ENCODE measurements at regions not wholly inside any gene's neighbourhood (a gene's known extent, or its start where the extent isn't known, plus 50 kb on each side); places are given as distances from the start of the nearest gene placed in this dataset.
"Not testable (repeated sequence)": the region's sequence is repeated elsewhere in the genome, so short reads cannot be mapped to it uniquely, and the experiment has no call there.

DNA sequence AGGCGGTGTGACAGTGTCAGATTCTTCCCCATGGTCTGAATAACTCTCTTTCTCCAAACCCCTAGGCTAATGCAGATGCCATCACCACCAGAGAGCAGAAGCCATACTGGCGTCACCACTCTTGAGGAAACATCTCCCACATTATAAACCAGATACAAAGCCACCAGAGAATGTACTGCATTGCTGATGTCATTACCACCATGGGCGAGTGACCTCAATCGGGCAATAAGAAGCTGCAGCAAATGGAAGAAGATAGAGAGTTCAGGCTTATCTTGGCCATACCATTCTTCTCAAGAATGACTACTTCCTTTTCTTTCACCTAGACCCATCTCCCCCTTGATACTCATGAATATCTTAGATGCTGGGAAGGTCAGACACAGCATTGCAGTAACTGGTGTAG lies 1157.2 kb downstream of the TMEM121 start:
- 50 to 69% methylated on average over 1 to 2 of the region's 4 CpGs for WGBS, 2 experiments (ENCODE audit: insufficient coverage in 2 of 2)
- no peak overlapping the region for H3K4me3 ChIP-seq (ENCODE audit: extremely low read depth, insufficient read depth, low read length, poor library complexity, severe bottlenecking)
- H3K9me3 ChIP-seq (ENCODE audit: control insufficient read depth, low read length), result peaks cover 78% of the 10 kb centered on the region

DNA sequence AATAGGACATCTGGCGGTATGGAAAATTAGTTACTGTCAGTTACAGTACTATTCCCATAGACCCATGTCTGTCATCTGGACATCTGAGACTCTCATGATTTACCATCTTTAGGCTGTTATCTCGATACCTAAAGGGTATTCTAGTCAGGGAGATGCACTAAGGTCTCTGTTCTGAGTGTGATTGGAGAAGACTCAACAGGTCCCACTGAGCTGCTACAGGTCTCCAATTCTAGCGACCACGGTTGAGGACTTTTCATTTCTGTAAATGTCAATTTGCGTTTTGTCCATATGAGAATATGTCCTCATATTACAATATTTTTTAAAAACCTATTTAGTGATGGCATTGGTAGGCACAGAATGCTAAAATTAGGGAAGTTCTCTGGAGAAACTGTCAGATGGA lies 1160.2 kb downstream of the TMEM121 start:
- no peaks in the 10 kb centered on the region for H3K4me1 ChIP-seq (ENCODE audit: control insufficient read depth, insufficient read depth, low read length, poor library complexity, severe bottlenecking)
- H3K4me3 ChIP-seq (ENCODE audit: extremely low read depth, insufficient read depth, low read length, poor library complexity, severe bottlenecking), result no peak overlapping the region
- H3K9me3 ChIP-seq (ENCODE audit: control insufficient read depth, low read length), result peaks cover 71% of the 10 kb centered on the region
- H3K27ac ChIP-seq (ENCODE audit: low read depth, low read length, severe bottlenecking), result no peak overlapping the region
- H3K36me3 ChIP-seq (ENCODE audit: control insufficient read depth, insufficient read depth, low read length), result no peaks in the 10 kb centered on the region
- 86% methylated on average over 1 of the region's 5 CpGs; no CpG with 5 or more reads in 1 of the 2 experiments for WGBS, 2 experiments (ENCODE audit: insufficient coverage in 2 of 2)

More for the DNA sequence above, 1157.2 kb downstream of the TMEM121 start:
- Histone ChIP-seq H3K27ac (ENCODE audit: low read depth, low read length, severe bottlenecking) (no peak overlapping the region), H3K36me3 (ENCODE audit: control insufficient read depth, insufficient read depth, low read length) (no peaks in the 10 kb centered on the region), H3K4me1 (ENCODE audit: control insufficient read depth, insufficient read depth, low read length, poor library complexity, severe bottlenecking) (no peaks in the 10 kb centered on the region)

DNA sequence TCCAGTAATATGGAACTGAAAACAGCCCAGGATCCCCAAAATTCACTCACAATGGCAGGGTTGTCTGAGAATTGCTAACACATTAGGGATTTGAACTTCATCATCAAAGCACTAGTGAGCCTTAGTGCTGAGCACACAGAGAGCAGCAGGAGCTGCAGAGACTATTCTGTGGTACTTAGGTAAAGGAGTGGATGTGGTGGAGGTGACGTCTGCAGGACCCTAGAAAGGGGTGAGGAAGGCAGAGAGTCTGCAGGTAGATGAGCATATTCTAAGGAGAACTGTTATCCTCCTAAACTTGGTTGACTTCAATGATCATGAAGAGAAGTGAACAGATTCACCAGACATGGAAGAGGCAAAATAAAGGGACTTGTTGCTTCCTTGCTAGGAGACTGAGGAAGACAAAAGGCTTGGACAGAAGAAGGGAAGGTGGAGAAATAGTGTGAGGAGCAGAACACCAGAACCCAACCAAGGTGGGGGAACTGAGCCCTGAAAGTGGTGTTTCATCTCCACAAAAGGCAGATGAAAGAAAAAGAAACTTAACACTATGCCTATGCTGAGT lies 1164.0 kb downstream of the TMEM121 start:
- WGBS, 2 experiments (ENCODE audit: insufficient coverage in 2 of 2), result 50% methylated on average over 1 of the region's 1 CpG; no CpG with 5 or more reads in 1 of the 2 experiments
- Histone ChIP-seq H3K9me3 (ENCODE audit: control insufficient read depth, low read length) (peaks cover 48% of the 10 kb centered on the region), H3K27ac (ENCODE audit: low read depth, low read length, severe bottlenecking) (no peak overlapping the region), H3K4me1 (ENCODE audit: control insufficient read depth, insufficient read depth, low read length, poor library complexity, severe bottlenecking) (no peaks in the 10 kb centered on the region), H3K4me3 (ENCODE audit: extremely low read depth, insufficient read depth, low read length, poor library complexity, severe bottlenecking) (no peak overlapping the region), H3K36me3 (ENCODE audit: control insufficient read depth, insufficient read depth, low read length) (no peaks in the 10 kb centered on the region)

DNA sequence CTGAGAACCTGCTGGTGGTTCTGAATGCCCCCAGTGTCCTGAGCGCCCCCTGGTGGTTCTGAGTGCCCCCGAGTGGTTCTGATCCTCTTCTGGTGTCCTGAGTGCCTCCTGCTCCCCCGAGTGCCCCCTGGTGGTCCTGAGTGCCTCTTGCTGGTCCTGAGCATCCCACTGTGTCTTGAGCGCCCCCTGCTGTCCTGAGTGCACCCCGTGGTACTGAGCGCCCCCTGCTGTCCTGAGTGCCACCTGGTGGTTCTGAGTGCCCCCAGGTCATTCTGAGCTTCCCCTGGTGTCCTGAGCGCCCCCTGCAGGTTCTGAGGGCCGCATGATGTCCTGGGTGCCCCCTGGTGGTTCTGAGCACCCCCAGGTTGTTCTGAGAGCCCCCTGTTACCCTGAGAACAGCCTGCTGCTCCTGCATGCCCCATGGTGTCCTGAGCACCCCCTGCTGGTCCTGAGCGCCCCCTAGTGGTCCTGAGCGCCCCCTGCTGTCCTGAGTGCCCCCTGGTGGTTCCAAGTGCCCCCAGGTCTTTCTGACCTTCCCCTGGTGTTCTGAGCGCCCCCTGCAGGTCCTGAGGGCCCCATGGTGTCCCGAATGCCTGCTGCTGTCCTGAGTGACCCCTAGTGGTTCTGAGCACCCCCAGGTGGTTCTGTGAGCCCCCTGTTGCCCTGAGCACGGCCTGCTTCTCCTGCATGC lies 1165.4 kb downstream of the TMEM121 start:
- 44 to 67% methylated on average over 9 to 11 of the region's 13 CpGs for WGBS, 2 experiments (ENCODE audit: insufficient coverage in 2 of 2)
- H3K4me3 ChIP-seq (ENCODE audit: extremely low read depth, insufficient read depth, low read length, poor library complexity, severe bottlenecking), result no peak overlapping the region
- H3K9me3 ChIP-seq (ENCODE audit: control insufficient read depth, low read length), result peaks cover 35% of the 10 kb centered on the region

DNA sequence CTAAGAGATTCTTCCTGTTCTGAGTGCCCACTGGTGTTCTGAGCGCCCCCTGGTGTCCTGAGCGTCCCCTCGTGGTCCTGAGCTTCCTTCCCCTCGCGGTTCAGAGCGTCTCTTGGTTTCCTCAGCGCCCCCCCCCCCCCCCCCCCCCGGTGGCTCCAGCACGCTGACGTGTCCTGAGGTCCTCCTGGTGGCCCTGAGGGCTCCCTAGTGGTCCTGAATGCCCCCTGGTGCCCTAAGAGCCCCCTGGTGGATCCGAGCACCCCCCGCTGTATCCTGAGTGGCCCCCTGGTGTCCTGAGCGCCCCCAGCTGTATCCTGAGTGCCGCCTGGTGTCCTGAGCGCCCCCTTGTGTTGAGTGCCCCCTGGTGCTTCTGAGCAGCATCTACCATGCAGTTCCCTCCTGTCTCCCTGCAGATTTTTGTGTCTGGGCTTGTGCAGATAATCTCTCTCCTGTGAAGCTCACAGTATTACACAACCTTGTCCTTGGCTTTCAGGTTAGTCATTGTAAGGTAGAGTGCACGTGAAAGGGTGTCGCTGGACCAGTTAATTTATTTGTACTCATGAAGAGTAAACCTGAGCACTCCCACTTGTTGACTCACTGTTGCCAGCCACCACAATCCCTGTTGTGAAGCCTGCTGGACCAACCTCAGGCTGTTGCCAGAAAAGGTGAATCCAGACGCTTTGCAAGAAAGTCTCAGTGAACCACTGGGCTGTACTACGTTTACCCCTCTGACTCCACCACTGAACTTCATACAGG lies 1168.4 kb downstream of the TMEM121 start:
- Histone ChIP-seq H3K4me3 (ENCODE audit: extremely low read depth, insufficient read depth, low read length, poor library complexity, severe bottlenecking) (no peak overlapping the region), H3K36me3 (ENCODE audit: control insufficient read depth, insufficient read depth, low read length) (no peaks in the 10 kb centered on the region), H3K4me1 (ENCODE audit: control insufficient read depth, insufficient read depth, low read length, poor library complexity, severe bottlenecking) (no peaks in the 10 kb centered on the region), H3K27ac (ENCODE audit: low read depth, low read length, severe bottlenecking) (no peak overlapping the region), H3K9me3 (ENCODE audit: control insufficient read depth, low read length) (peaks cover 25% of the 10 kb centered on the region)
- whole genome bisulfite sequencing, 2 experiments (ENCODE audit: insufficient coverage in 2 of 2), result 60 to 64% methylated on average over 2 to 3 of the region's 19 CpGs

More for the DNA sequence above, 1165.4 kb downstream of the TMEM121 start:
- H3K27ac ChIP-seq (ENCODE audit: low read depth, low read length, severe bottlenecking), result no peak overlapping the region
- no peaks in the 10 kb centered on the region for H3K36me3 ChIP-seq (ENCODE audit: control insufficient read depth, insufficient read depth, low read length)
- no peaks in the 10 kb centered on the region for H3K4me1 ChIP-seq (ENCODE audit: control insufficient read depth, insufficient read depth, low read length, poor library complexity, severe bottlenecking)

DNA sequence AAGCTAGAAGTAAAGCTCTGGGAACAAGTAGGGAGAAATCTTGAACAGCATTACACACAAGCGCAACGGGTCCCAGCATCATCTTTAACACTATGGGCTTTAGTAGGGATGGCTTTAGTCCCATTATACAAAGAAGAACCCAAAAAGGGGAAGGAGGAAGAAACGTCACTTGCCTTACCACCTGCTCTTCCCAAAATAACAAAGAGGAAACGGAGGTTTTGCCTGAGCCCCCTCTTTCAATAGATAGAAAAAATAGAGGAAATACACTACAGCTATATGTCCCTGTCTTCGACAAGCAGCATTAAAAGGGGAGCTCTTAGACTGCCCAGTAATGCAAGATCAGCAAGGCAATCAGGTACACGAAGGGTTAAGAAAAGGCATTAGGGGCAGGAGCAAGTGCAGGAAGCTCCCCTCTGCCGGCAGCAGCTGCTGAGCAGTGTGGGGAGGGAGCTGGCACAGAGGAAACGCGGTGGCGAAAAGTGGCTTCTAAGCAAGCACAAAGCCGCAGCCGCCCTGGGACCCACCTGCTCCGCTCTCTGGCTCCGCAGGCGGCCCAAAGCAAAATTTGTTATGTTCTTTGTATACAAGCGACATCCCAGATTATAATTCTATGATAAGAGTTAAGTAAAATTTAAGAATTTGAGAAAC lies 1172.4 kb downstream of the TMEM121 start:
- H3K27ac ChIP-seq (ENCODE audit: low read depth, low read length, severe bottlenecking); H3K4me1 ChIP-seq (ENCODE audit: control insufficient read depth, insufficient read depth, low read length, poor library complexity, severe bottlenecking); H3K36me3 ChIP-seq (ENCODE audit: control insufficient read depth, insufficient read depth, low read length); H3K9me3 ChIP-seq (ENCODE audit: control insufficient read depth, low read length); H3K4me3 ChIP-seq (ENCODE audit: extremely low read depth, insufficient read depth, low read length, poor library complexity, severe bottlenecking): not testable (repeated sequence)
- 91 to 100% methylated on average over 4 to 7 of the region's 16 CpGs for WGBS, 2 experiments (ENCODE audit: insufficient coverage in 2 of 2)

DNA sequence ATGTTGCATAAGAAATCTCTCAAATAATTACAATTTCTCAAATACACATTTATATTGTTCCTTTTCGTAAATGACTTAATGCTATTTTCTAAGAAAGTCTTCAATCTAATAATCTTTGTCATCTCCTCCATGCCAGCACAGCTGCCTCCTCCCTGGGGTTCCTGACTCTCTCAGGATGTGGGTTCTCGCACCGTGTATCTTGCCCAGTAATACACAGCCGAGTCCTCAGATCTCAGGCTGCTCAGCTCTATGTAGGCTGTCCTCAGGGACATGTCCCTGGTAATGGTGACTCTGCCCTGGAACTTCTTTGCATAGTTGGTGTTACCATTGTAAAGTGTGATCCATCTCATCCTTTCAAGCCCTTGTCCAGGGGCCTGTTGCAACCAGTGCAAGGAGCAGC lies 1177.3 kb downstream of the TMEM121 start:
- not testable (repeated sequence) for H3K36me3 ChIP-seq (ENCODE audit: control insufficient read depth, insufficient read depth, low read length); H3K4me1 ChIP-seq (ENCODE audit: control insufficient read depth, insufficient read depth, low read length, poor library complexity, severe bottlenecking); H3K9me3 ChIP-seq (ENCODE audit: control insufficient read depth, low read length); H3K4me3 ChIP-seq (ENCODE audit: extremely low read depth, insufficient read depth, low read length, poor library complexity, severe bottlenecking); H3K27ac ChIP-seq (ENCODE audit: low read depth, low read length, severe bottlenecking)
- WGBS, 2 experiments (ENCODE audit: insufficient coverage in 2 of 2), result no CpG with 5 or more reads among the region's 4 CpGs

DNA sequence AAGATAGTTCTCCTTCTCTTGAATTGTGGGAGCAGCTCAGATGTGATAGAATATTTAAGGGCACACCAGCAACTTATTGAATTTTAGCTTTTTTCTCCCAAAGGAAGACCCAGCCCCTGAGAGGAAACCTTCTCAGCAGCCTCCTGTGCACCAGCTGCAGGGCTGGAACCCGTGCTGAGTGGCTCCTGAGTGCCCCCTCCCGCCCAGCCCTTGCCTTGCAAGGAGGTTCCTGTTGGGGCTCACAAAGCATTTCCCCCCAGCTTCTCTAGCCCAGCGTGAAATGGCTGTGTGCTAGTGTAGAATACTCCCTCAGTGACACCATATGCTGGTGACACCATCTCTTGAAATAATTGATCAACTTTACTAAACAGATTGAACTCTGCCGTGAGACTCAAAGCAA lies 1180.1 kb downstream of the TMEM121 start:
- WGBS, 2 experiments (ENCODE audit: insufficient coverage in 2 of 2), result no CpG with 5 or more reads among the region's 4 CpGs
- not testable (repeated sequence) for H3K4me1 ChIP-seq (ENCODE audit: control insufficient read depth, insufficient read depth, low read length, poor library complexity, severe bottlenecking); H3K4me3 ChIP-seq (ENCODE audit: extremely low read depth, insufficient read depth, low read length, poor library complexity, severe bottlenecking); H3K36me3 ChIP-seq (ENCODE audit: control insufficient read depth, insufficient read depth, low read length); H3K27ac ChIP-seq (ENCODE audit: low read depth, low read length, severe bottlenecking)
- H3K9me3 ChIP-seq (ENCODE audit: control insufficient read depth, low read length), result peaks cover 13% of the 10 kb centered on the region

DNA sequence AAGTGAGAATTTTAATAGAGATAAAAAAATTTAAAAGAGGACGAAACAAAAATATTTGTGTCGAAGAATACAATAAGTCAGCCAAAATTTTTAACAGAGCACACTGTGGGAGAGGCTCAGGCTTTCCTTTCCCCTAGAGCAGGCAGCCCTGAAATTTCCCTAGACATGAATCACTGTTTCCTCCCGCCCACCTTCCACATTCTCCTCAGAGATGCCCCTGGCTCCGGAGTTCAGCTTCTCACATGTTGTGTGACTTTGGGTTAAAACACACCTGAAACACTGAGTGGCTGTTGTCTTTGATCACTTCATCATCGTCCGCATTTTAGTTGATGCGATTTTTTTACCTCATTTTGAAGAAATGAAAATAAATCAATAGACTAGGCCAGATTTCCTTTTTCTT lies 1183.8 kb downstream of the TMEM121 start:
- H3K27ac ChIP-seq (ENCODE audit: low read depth, low read length, severe bottlenecking); H3K4me1 ChIP-seq (ENCODE audit: control insufficient read depth, insufficient read depth, low read length, poor library complexity, severe bottlenecking); H3K4me3 ChIP-seq (ENCODE audit: extremely low read depth, insufficient read depth, low read length, poor library complexity, severe bottlenecking); H3K36me3 ChIP-seq (ENCODE audit: control insufficient read depth, insufficient read depth, low read length): not testable (repeated sequence)
- WGBS, 2 experiments (ENCODE audit: insufficient coverage in 2 of 2), result no CpG with 5 or more reads among the region's 7 CpGs
- H3K9me3 ChIP-seq (ENCODE audit: control insufficient read depth, low read length), result peaks cover 17% of the 10 kb centered on the region

DNA sequence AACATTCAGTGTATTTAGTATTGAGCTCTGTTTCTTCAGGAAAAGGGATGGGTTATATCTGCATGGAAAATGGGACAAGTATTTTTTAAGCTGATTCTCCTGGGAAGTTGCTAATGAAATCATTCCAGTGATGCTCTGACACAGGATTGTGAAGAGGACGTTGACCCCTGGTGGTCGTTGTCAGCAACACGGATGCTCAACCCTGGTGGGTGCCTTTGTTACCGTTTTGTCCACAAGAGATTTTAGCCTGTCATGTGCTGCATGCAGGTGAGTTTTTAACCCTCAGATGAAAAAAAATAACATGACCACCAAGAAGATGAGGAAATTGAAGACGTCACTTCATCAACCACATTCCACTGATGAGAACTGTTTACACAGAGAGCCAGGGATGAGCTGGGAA lies 1186.1 kb downstream of the TMEM121 start:
- H3K4me3 ChIP-seq (ENCODE audit: extremely low read depth, insufficient read depth, low read length, poor library complexity, severe bottlenecking); H3K36me3 ChIP-seq (ENCODE audit: control insufficient read depth, insufficient read depth, low read length); H3K4me1 ChIP-seq (ENCODE audit: control insufficient read depth, insufficient read depth, low read length, poor library complexity, severe bottlenecking); H3K27ac ChIP-seq (ENCODE audit: low read depth, low read length, severe bottlenecking): not testable (repeated sequence)
- peaks cover 14% of the 10 kb centered on the region for H3K9me3 ChIP-seq (ENCODE audit: control insufficient read depth, low read length)
- 71 to 100% methylated on average over 1 to 4 of the region's 5 CpGs for WGBS, 2 experiments (ENCODE audit: insufficient coverage in 2 of 2)
